OCI-LY1 (cell line): ENCODE measurements at regions not wholly inside any gene's neighbourhood (a gene's known extent, or its start where the extent isn't known, plus 50 kb on each side); places are given as distances from the start of the nearest gene placed in this dataset.

ENCODE experiments used
- H2AFZ ChIP-seq: fragments of 200-600 bp; sonication (generic), shearing (Covaris generic); 2 replicates; pipeline ENCODE4 v1.6.0; 2014; ENCODE audit warnings: antibody characterized with exemption, mild to moderate bottlenecking, low read length
- H3F3A ChIP-seq: fragments of 200-600 bp; sonication (generic), shearing (Covaris generic); 2 replicates; pipeline ENCODE4 v1.6.0; 2014; ENCODE audit warnings: mild to moderate bottlenecking, antibody characterized with exemption, low read length, moderate library complexity; ENCODE audit not compliant: insufficient read depth
- H3K27ac ChIP-seq: fragments of 200-600 bp; sonication (generic); 2 replicates; pipeline ENCODE4 v1.5.1; 2014; ENCODE audit warnings: low read length, mixed run types, mild to moderate bottlenecking, low read depth; ENCODE audit not compliant: poor library complexity, severe bottlenecking
- H3K27me3 ChIP-seq: fragments of 200-600 bp; sonication (generic); 2 replicates; pipeline ENCODE4 v1.6.0; 2014; ENCODE audit warnings: antibody characterized with exemption, mild to moderate bottlenecking, low read length, moderate library complexity; ENCODE audit not compliant: insufficient read depth
- H3K36me3 ChIP-seq: fragments of 200-600 bp; sonication (generic); 2 replicates; pipeline ENCODE4 v1.6.1; 2014; ENCODE audit warnings: mild to moderate bottlenecking, antibody characterized with exemption, low read length, moderate library complexity, mixed read lengths; ENCODE audit not compliant: insufficient read depth
- H3K4me1 ChIP-seq: fragments of 200-600 bp; sonication (generic); 2 replicates; pipeline ENCODE4 v1.5.1; 2014; ENCODE audit warnings: mild to moderate bottlenecking, low read length, moderate library complexity; ENCODE audit not compliant: insufficient read depth, severe bottlenecking
- H3K4me2 ChIP-seq: fragments of 200-600 bp; sonication (generic), shearing (Covaris generic); 2 replicates; pipeline ENCODE4 v1.6.1; 2014; ENCODE audit warnings: low read length
- H3K4me3 ChIP-seq: fragments of 200-600 bp; sonication (generic); 2 replicates; pipeline ENCODE4 v1.5.1; 2014; ENCODE audit warnings: low read length, low read depth, mild to moderate bottlenecking, mixed read lengths; ENCODE audit not compliant: poor library complexity, severe bottlenecking
- H3K79me2 ChIP-seq: fragments of 200-600 bp; shearing (Covaris generic); 2 replicates; pipeline ENCODE4 v1.6.1; 2016; ENCODE audit warnings: mixed run types, low read length, mixed read lengths; ENCODE audit not compliant: insufficient read depth
- H3K9ac ChIP-seq: fragments of 200-600 bp; sonication (generic), shearing (Covaris generic); 2 replicates; pipeline ENCODE4 v1.6.1; 2014; ENCODE audit warnings: mild to moderate bottlenecking, low read length, mixed read lengths
- H3K9me2 ChIP-seq: fragments of 200-600 bp; sonication (generic), shearing (Covaris generic); 2 replicates; pipeline ENCODE4 v1.6.1; 2014; ENCODE audit warnings: low read depth, mild to moderate bottlenecking, low read length, mixed read lengths
- H3K9me3 ChIP-seq: fragments of 200-600 bp; shearing (Covaris generic); 2 replicates; pipeline ENCODE4 v1.6.1; 2014; ENCODE audit warnings: low read length, mixed read lengths
- H4K20me1 ChIP-seq: fragments of 200-600 bp; sonication (generic), shearing (Covaris generic); 2 replicates; pipeline ENCODE4 v1.6.0; 2016; ENCODE audit warnings: mild to moderate bottlenecking, low read length; ENCODE audit not compliant: insufficient read depth
- EZH2 ChIP-seq: fragments of 200-600 bp; sonication (generic), shearing (Covaris generic); IDR thresholded peaks from 2 replicates; pipeline ENCODE4 v1.8.0; 2017; ENCODE audit warnings: borderline replicate concordance, mixed run types, mild to moderate bottlenecking, antibody characterized with exemption, low read length, moderate library complexity, mixed read lengths
- TF ChIP-seq, protein P1 (sequence below): fragments of 200-600 bp; sonication (generic), shearing (Covaris generic); IDR thresholded peaks from 2 replicates; pipeline ENCODE4 v1.5.1; 2017; ENCODE audit warnings: mild to moderate bottlenecking, antibody characterized with exemption, low read length, moderate library complexity, mixed read lengths

DNA sequence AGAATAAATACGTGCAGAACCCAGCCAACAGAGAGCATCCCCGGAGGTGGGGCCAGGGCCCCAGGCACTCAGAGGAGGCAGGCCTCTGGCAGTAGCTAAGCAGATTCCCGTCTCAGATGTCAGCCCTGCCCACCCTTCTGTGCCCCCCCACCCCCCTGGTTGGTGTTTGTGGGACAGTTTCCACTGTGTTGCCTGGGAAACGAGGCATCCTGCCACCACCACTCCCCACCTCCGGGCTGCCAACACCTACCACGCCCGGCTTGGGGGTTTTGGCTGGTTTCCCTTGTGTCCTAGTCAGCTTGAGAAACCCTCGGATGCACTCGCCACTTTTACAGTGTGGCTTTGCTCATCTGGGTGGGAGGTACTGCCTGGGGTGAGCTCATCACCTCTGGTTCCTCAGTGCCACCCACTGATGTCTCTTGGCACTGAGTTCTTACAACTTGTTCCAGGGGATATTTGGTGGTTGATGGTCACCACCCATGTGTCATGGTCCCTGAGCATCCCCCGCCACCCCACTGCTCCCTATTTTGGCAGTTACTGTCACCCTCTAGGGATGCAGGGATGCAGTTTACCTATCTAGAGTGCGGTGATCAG is 72.4 kb upstream of the YWHAQ start:
- Histone ChIP-seq H3K9ac (no peak overlapping the region), H3K79me2 (no peaks in the 10 kb centered on the region)

DNA sequence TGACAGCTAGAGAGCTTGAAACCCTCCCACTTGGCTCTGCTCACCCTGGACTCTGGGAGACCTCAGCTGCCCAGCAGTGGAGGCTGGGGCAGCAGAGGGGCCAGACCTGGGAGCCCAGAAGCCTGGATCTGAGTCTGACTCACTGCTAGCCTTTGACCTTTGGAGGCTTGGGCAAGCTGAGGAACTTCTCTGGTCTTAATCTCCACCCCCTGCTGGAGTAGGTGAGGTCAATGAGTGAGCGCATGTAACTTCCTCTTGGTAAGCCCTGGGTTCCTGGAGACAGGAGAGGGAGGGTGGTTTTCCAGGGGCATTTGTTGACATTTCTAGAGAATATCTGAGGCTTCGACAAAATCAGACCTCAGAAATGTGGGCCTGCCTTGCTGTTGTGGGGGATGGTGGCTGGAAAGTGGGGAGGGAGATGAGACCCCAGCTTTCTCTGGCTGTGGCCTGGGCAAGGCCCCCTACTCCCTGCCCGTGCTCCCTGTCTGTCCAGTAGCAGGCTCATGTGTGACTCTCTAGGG is 73.0 kb upstream of the YWHAQ start:
- Histone ChIP-seq H3K79me2 (no peaks in the 10 kb centered on the region), H3K27ac (no peak overlapping the region), H3K27me3 (no peaks in the 10 kb centered on the region; the same call in none of the 2 replicates), H3K9ac (no peak overlapping the region), H3K4me2 (no peak overlapping the region), H3F3A (no peaks in the 10 kb centered on the region), H3K36me3 (no peaks in the 10 kb centered on the region), H3K9me3 (no peaks in the 10 kb centered on the region), H4K20me1 (no peaks in the 10 kb centered on the region), H3K4me1 (no peaks in the 10 kb centered on the region), H2AFZ (no peak overlapping the region), H3K9me2 (no peaks in the 10 kb centered on the region), H3K4me3 (no peak overlapping the region)
- TF ChIP-seq, protein P1, sequence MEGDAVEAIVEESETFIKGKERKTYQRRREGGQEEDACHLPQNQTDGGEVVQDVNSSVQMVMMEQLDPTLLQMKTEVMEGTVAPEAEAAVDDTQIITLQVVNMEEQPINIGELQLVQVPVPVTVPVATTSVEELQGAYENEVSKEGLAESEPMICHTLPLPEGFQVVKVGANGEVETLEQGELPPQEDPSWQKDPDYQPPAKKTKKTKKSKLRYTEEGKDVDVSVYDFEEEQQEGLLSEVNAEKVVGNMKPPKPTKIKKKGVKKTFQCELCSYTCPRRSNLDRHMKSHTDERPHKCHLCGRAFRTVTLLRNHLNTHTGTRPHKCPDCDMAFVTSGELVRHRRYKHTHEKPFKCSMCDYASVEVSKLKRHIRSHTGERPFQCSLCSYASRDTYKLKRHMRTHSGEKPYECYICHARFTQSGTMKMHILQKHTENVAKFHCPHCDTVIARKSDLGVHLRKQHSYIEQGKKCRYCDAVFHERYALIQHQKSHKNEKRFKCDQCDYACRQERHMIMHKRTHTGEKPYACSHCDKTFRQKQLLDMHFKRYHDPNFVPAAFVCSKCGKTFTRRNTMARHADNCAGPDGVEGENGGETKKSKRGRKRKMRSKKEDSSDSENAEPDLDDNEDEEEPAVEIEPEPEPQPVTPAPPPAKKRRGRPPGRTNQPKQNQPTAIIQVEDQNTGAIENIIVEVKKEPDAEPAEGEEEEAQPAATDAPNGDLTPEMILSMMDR: no peak
- no peak for TF ChIP-seq EZH2

More for the DNA sequence above, 72.4 kb upstream of the YWHAQ start:
- no peaks in the 10 kb centered on the region for H3K36me3 ChIP-seq
- no peak overlapping the region for H3K4me3 ChIP-seq
- no peak overlapping the region for H2AFZ ChIP-seq
- H3K9me3 ChIP-seq: no peaks in the 10 kb centered on the region
- H3K4me2 ChIP-seq: no peak overlapping the region
- no peaks in the 10 kb centered on the region for H3F3A ChIP-seq
- H3K9me2 ChIP-seq: no peaks in the 10 kb centered on the region
- no peak overlapping the region for H3K27ac ChIP-seq
- no peaks in the 10 kb centered on the region for H3K4me1 ChIP-seq
- no peak for TF ChIP-seq EZH2
- TF ChIP-seq, protein P1: no peak
- no peaks in the 10 kb centered on the region for H4K20me1 ChIP-seq
- H3K27me3 ChIP-seq: no peaks in the 10 kb centered on the region; the same call in none of the 2 replicates

DNA sequence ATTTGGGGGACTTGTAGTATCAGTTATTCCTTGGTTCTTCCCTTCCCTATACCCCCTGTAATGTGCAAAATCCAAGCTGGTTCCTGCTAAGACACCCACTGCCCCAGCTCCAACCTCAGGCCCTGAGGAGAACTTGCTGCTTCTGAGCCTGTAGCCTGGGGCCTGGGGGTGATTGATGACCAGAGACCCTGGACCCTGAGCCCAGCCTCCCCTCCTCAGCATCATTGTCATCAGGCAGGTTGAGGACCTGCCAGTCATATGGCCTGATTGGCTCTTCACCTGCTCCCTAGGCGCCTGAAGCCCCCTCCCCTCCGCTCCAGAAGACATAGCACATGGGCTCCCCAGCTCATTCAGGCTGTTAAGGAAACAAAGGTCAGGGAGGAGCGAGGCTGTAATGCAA is 73.8 kb upstream of the YWHAQ start:
- no peak overlapping the region for H3K9ac ChIP-seq
- TF ChIP-seq EZH2: no peak
- TF ChIP-seq, protein P1: no peak
- H3K27ac ChIP-seq: no peak overlapping the region
- no peaks in the 10 kb centered on the region for H3F3A ChIP-seq
- H4K20me1 ChIP-seq: no peaks in the 10 kb centered on the region
- peaks cover 6% of the 10 kb centered on the region for H3K27me3 ChIP-seq
- no peak overlapping the region for H3K4me2 ChIP-seq
- H3K9me2 ChIP-seq: no peaks in the 10 kb centered on the region
- H3K4me3 ChIP-seq: no peak overlapping the region
- H3K4me1 ChIP-seq: no peaks in the 10 kb centered on the region
- no peak overlapping the region for H2AFZ ChIP-seq
- no peaks in the 10 kb centered on the region for H3K9me3 ChIP-seq
- no peaks in the 10 kb centered on the region for H3K79me2 ChIP-seq
- H3K36me3 ChIP-seq: no peaks in the 10 kb centered on the region; the same call in 1 of the 2 replicates
